Thoracic aorta (tissue), 2 donors: ENCODE measurements at regions not wholly inside any gene's neighbourhood (a gene's known extent, or its start where the extent isn't known, plus 50 kb on each side); places are given as distances from the start of the nearest gene placed in this dataset.

Source experiments
- ATAC-seq: fragments of 150-250 bp; one replicate; pipeline ENCODE4 v1.8.0; 2017; ENCODE audit warnings: low read depth; ENCODE audit not compliant: insufficient number of reproducible peaks, low FRiP score
- DNase-seq: peaks from one replicate; pipeline ENCODE4 v3.0.0-alpha.2; 2020; ENCODE audit warnings: low spot score
- H3K27ac ChIP-seq, 2 donors: fragments of 200-600 bp; sonication (generic); 1 replicate in 1 of 2; 2 replicates in 1 of 2; pipeline ENCODE4 v1.5.1; 2016; ENCODE audit warnings: mild to moderate bottlenecking in 2 of 2, moderate library complexity in 2 of 2
- H3K27me3 ChIP-seq: fragments of 200-600 bp; sonication (generic); replicated peaks from 2 replicates; pipeline ENCODE4 v1.6.0; 2016; ENCODE audit warnings: mild to moderate bottlenecking; ENCODE audit not compliant: insufficient read depth
- H3K36me3 ChIP-seq: fragments of 200-600 bp; sonication (generic); one replicate; pipeline ENCODE4 v1.5.1; 2016
- H3K4me1 ChIP-seq, 2 donors: fragments of 200-600 bp; sonication (generic); 1 replicate in 1 of 2; 2 replicates in 1 of 2; pipeline versions ENCODE4 v1.5.1 to v1.6.0; 2016; ENCODE audit warnings: low read depth in 2 of 2, mild to moderate bottlenecking in 1 of 2; ENCODE audit not compliant: control insufficient read depth in 1 of 2
- H3K4me3 ChIP-seq: fragments of 200-600 bp; sonication (generic); 2 replicates; pipeline ENCODE4 v1.5.1; 2016; ENCODE audit warnings: mild to moderate bottlenecking
- H3K9me3 ChIP-seq: fragments of 200-600 bp; sonication (generic); 2 replicates; pipeline ENCODE4 v1.5.1; 2016
- TF ChIP-seq, protein P1 (sequence below): fragments of 200-600 bp; sonication (generic); IDR thresholded peaks from one replicate; pipeline ENCODE4 v1.5.1; 2019; ENCODE audit warnings: antibody characterized with exemption

DNA sequence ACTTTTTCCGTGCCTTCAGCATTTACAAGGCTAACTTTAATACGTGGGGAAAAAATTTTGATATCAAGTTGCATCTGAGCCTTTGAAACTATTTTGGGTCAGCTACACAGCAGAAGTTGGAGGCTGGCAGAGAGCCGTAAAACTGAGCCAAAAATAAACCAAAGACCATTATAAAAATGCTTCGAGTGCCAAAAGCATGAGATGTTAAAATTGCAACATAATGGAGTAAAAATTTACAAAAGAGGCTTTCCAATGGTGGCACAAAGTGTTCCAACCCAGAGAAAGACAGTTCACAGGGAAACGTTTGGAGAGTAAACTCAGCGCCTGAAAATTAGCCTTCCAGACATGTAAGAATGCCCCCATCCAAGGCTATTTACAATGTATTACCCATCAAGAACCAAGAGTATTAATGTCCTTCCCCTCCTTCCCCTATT, 190.3 kb downstream of the TLE1 start:
- DNase-seq (peak; percentile 25), ATAC-seq (peak; percentile 80)
- Histone ChIP-seq H3K36me3 (no peaks in the 10 kb centered on the region), H3K27ac (peak overlapping the region; percentile 73 to 84), H3K4me3 (peak overlapping the region; percentile 44), H3K27me3 (no peaks in the 10 kb centered on the region), H3K9me3 (no peaks in the 10 kb centered on the region), H3K4me1 (peaks cover 9 to 22% of the 10 kb centered on the region in 2 donors)
- TF ChIP-seq, protein P1, sequence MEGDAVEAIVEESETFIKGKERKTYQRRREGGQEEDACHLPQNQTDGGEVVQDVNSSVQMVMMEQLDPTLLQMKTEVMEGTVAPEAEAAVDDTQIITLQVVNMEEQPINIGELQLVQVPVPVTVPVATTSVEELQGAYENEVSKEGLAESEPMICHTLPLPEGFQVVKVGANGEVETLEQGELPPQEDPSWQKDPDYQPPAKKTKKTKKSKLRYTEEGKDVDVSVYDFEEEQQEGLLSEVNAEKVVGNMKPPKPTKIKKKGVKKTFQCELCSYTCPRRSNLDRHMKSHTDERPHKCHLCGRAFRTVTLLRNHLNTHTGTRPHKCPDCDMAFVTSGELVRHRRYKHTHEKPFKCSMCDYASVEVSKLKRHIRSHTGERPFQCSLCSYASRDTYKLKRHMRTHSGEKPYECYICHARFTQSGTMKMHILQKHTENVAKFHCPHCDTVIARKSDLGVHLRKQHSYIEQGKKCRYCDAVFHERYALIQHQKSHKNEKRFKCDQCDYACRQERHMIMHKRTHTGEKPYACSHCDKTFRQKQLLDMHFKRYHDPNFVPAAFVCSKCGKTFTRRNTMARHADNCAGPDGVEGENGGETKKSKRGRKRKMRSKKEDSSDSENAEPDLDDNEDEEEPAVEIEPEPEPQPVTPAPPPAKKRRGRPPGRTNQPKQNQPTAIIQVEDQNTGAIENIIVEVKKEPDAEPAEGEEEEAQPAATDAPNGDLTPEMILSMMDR, result no peak

DNA sequence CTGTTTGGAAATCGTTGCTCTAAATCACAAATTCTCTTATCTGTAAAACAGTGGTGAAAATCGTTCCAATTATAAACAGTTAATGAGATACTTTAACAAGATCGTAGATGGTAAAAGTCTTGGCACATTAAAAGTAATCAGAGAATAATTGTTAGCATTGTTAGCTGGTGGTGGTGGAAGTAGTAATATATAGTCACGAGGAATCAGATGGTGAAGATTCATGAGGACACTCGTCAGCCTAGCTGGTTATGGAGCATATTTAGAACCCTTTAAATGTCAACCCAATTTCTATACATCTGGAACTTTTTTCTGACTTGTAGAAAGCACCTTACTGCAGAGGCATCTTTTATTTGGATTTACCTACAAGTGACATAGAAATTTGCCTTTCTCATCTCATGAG, 190.8 kb downstream of the TLE1 start:
- Histone ChIP-seq H3K27me3 (no peaks in the 10 kb centered on the region), H3K4me1 (peaks cover 9 to 22% of the 10 kb centered on the region in 2 donors), H3K4me3 (peak overlapping the region; percentile 44), H3K27ac (peak overlapping the region; percentile 45 to 84), H3K36me3 (no peaks in the 10 kb centered on the region), H3K9me3 (no peaks in the 10 kb centered on the region)
- DNase-seq (no peak), ATAC-seq (no peak)
- TF ChIP-seq, protein P1, result no peak

DNA sequence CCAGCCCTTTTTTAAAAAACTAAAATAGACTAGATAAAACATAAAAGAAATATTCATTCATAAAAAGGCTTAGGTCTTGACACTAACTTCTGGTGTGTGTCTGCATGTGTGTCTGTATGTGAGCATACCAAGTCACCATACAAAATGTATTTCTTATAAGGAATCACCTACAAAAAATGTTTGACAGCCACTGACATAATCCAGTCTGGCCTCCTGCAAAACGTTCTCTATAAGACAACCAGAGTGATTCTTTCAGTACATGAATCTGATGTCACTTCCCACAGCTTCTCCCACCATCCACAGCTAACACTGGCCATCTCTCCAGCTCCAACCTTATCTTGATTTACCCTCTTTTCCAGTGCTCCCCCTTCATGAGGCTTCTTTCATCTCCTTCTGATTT, 192.3 kb downstream of the TLE1 start:
- no peaks in the 10 kb centered on the region for H3K9me3 ChIP-seq
- H3K36me3 ChIP-seq, result no peaks in the 10 kb centered on the region
- H3K27ac ChIP-seq, result no peak overlapping the region
- no peaks in the 10 kb centered on the region for H3K27me3 ChIP-seq
- TF ChIP-seq, protein P1, result no peak
- ATAC-seq, result no peak
- no peak for DNase-seq
- no peak overlapping the region for H3K4me3 ChIP-seq
- peaks cover 9 to 27% of the 10 kb centered on the region in 2 donors for H3K4me1 ChIP-seq

DNA sequence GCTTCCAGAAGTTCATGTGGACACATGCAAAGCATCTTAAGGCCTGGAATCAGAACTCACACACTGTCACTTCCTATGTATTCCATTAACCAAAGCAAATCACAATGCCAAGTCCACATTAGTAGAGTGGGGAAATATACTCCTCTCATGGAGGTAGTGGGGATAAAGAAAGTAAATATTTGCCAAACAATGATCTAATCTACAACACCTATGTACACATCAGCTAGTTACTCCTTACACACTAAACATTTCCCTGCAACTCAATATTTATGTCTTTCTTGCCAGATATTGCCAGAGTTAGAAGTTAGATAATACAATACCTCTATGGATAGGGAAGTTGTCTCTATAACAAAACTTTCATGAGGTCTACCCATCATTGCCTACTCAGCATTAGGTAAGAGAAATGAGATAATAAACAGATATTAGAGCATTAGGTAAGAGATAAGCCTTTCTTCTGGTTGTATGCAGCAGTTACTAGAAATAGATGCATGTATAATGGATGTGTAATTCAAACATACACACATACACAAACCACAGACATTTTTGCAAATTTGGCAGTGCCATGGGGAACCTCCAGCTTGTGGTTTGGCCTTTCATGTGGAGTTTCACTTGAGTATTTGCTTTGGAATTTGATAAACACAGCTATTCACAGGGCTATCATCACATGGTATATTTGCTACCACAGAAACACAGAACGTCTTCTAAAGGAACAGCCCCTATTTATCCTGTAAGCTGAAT, 196.5 kb downstream of the TLE1 start:
- Histone ChIP-seq H3K36me3 (no peaks in the 10 kb centered on the region), H3K9me3 (no peaks in the 10 kb centered on the region), H3K4me1 (peaks cover 0 to 16% of the 10 kb centered on the region in 2 donors), H3K27me3 (no peaks in the 10 kb centered on the region), H3K27ac (no peak overlapping the region), H3K4me3 (no peak overlapping the region)
- no peak for DNase-seq
- TF ChIP-seq, protein P1, result no peak
- no peak for ATAC-seq

DNA sequence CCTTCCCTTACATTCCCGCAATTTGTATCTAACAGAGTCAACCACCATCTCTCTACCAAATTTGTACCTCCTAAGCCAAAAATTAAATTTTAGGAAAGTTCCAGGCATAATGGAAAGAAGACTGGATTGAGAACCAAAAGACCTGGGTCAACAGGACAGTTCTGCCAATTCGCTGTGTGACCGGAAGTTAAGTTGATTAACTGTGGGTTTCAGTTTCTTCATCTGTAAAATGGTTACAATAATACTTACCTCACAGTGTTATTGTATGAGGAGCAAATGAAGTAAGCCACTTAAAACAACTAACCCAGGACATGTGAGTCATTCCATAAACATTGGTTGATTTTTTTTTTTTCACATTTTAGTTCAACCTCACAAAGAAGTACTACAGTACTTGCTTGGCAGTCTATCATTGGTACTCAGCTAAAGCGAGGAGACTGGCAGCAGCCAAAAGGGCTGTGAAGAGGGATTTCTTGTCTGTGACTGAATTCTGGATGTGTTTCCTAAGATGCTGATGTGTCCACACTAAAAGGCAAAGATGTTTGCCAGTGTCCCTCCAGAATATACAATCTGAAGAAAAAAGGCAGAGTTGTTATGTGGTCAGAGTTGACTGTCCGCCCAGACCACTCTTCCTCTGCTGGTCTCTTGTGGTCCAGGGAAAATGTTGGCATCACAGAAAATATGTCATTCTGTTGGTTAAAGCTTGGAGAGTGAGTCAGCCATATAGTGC, 198.6 kb downstream of the TLE1 start:
- no peaks in the 10 kb centered on the region for H3K27me3 ChIP-seq
- DNase-seq (no peak), ATAC-seq (peak; percentile 76)
- H3K27ac ChIP-seq, result peak overlapping the region; percentile 44 to 70
- no peaks in the 10 kb centered on the region for H3K36me3 ChIP-seq
- H3K4me1 ChIP-seq, result peaks cover 0 to 15% of the 10 kb centered on the region in 2 donors
- H3K9me3 ChIP-seq, result no peaks in the 10 kb centered on the region
- no peak overlapping the region for H3K4me3 ChIP-seq
- TF ChIP-seq, protein P1, result no peak
